Prostate gland (tissue), 2 donors: ENCODE measurements at regions not wholly inside any gene's neighbourhood (a gene's known extent, or its start where the extent isn't known, plus 50 kb on each side); places are given as distances from the start of the nearest gene placed in this dataset.

Experiments used
- DNase-seq: peaks from one replicate; pipeline ENCODE4 v3.0.0-alpha.2; 2019; ENCODE audit warnings: low spot score
- H3K27ac ChIP-seq, 2 donors: fragments of 200-600 bp; sonication (generic); 2 replicates each; pipeline ENCODE4 v1.5.1; 2017 to 2019
- H3K27me3 ChIP-seq: fragments of 200-600 bp; sonication (generic); replicated peaks from 2 replicates; pipeline ENCODE4 v1.5.1; 2019; ENCODE audit not compliant: insufficient read depth
- H3K36me3 ChIP-seq, 2 donors: fragments of 200-600 bp; sonication (generic); 1 replicate in 1 of 2; 2 replicates in 1 of 2; pipeline versions ENCODE4 v1.5.1 to v1.8.1; 2017 to 2019
- H3K4me1 ChIP-seq: fragments of 200-600 bp; sonication (generic); replicated peaks from 2 replicates; pipeline ENCODE4 v1.5.1; 2019
- H3K4me3 ChIP-seq, 2 donors: fragments of 200-600 bp; sonication (generic); 2 replicates each; pipeline ENCODE4 v1.5.1; 2017 to 2019
- H3K9me3 ChIP-seq: fragments of 200-600 bp; sonication (generic); 2 replicates; pipeline ENCODE4 v1.5.1; 2017
- CTCF ChIP-seq, 4 experiments: fragments of 200-600 bp in 2 of 4; fragments of 450-650 bp in 2 of 4; sonication (generic) in 2 of 4; IDR thresholded peaks; 1 replicate in 3 of 4; 2 replicates in 1 of 4; pipeline ENCODE4 v1.5.1; 2016 to 2019; ENCODE audit warnings: antibody characterized with exemption in 4 of 4, mild to moderate bottlenecking in 2 of 4, moderate library complexity in 2 of 4
- POLR2A ChIP-seq: fragments of 450-650 bp; IDR thresholded peaks from one replicate; pipeline ENCODE4 v1.6.1; 2016; ENCODE audit warnings: antibody characterized with exemption, mild to moderate bottlenecking
- POLR2AphosphoS5 ChIP-seq: sonication (generic); formaldehyde crosslinking; IDR thresholded peaks from one replicate; pipeline ENCODE4 v1.6.1; 2017; ENCODE audit warnings: antibody characterized with exemption
- WGBS: methylation state at CpG from one replicate; pipeline ENCODE4 v1.1.5; 2018; 5-methylcytosine and 5-hydroxymethylcytosine counted together
- intact Hi-C: fragments of 100-400 bp; cut with DNase I; formaldehyde crosslinking; loops from one replicate; pipeline ENCODE4 v1.14.2; 2022

- Histone ChIP-seq H3K27ac (no peak overlapping the region), H3K4me1 (no peaks in the 10 kb centered on the region), H3K4me3 (no peak overlapping the region), H3K9me3 (no peaks in the 10 kb centered on the region), H3K36me3 (no peaks in the 10 kb centered on the region), H3K27me3 (no peaks in the 10 kb centered on the region)
- no peak for DNase-seq
- no peak for TF ChIP-seq CTCF (IDR thresholded peaks at IDR 0.05)
- TF ChIP-seq POLR2A: no peak
- intact Hi-C loops: no loop called here
- 97% methylated on average over 1 of the region's 1 CpG for WGBS
Observed at GRCh38 chr5:124064956-124065355, 553.0 kb downstream of the CSNK1G3 start.

- no peaks in the 10 kb centered on the region for H3K36me3 ChIP-seq
- no peak overlapping the region for H3K4me3 ChIP-seq
- H3K27me3 ChIP-seq: no peaks in the 10 kb centered on the region
- H3K9me3 ChIP-seq: no peaks in the 10 kb centered on the region
- peak; percentile 43 for TF ChIP-seq POLR2AphosphoS5
- no peak for TF ChIP-seq CTCF (IDR thresholded peaks at IDR 0.05)
- intact Hi-C loops: no loop called here
- WGBS: 28% methylated on average over 1 of the region's 1 CpG
- H3K27ac ChIP-seq: no peak overlapping the region
- DNase-seq: peak; percentile 63
- H3K4me1 ChIP-seq: no peaks in the 10 kb centered on the region
Observed at GRCh38 chr5:124061663-124062062, 549.7 kb downstream of the CSNK1G3 start.

- H3K4me1 ChIP-seq: no peaks in the 10 kb centered on the region
- intact Hi-C loops: no loop called here
- WGBS: 42% methylated on average over 4 of the region's 4 CpGs
- TF ChIP-seq CTCF (IDR thresholded peaks at IDR 0.05) (no peak), POLR2AphosphoS5 (no peak), POLR2A (no peak)
- no peaks in the 10 kb centered on the region for H3K36me3 ChIP-seq
- no peaks in the 10 kb centered on the region for H3K9me3 ChIP-seq
- H3K27ac ChIP-seq: no peak overlapping the region
- H3K27me3 ChIP-seq: no peaks in the 10 kb centered on the region
- no peak for DNase-seq
- H3K4me3 ChIP-seq: no peak overlapping the region
Observed at GRCh38 chr5:124061068-124061430, 549.1 kb downstream of the CSNK1G3 start.

DNA sequence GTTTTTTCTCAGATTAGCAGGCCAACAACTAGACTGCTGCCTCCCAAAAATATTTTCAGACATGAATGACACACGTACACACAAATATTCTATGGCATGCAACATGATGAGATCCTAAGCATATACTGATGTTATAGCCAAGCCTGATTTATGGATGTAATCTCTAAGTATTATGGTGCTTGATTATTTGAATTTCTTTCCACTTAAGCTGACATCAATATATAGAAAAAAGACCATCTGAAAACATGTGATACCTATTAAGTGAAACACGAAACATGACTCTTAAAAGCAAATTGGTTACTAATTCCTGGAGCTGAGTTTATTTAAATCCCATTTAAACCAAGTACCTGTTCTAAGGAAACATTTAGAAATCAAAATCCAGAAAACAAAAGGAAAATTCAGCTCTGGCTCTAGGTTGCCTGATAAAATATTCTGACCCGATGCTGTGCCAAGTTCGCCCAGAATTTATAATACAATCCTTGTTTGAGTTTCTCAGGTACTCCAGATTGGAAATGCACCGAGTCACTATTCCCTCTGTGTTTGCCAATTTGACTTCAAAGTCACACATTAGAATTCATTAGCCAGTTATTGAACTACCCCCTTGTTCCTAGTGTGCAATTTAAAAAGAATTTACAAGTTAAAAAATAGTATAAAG is 548.6 kb downstream of the CSNK1G3 start:
- no peak for TF ChIP-seq CTCF (IDR thresholded peaks at IDR 0.05)
- no peak for TF ChIP-seq POLR2AphosphoS5
- no peak for TF ChIP-seq POLR2A
- intact Hi-C loops: no loop called here

GRCh38 chr5:124060011-124060410 is 548.0 kb downstream of the CSNK1G3 start:
- Histone ChIP-seq H3K4me3 (no peak overlapping the region), H3K36me3 (no peaks in the 10 kb centered on the region), H3K4me1 (no peaks in the 10 kb centered on the region), H3K9me3 (no peaks in the 10 kb centered on the region), H3K27ac (no peak overlapping the region), H3K27me3 (no peaks in the 10 kb centered on the region)
- intact Hi-C loops: no loop called here
- no peak for DNase-seq
- TF ChIP-seq POLR2A (no peak), CTCF (IDR thresholded peaks at IDR 0.05) (no peak)

More for the DNA sequence above, 548.6 kb downstream of the CSNK1G3 start:
- DNase-seq: no peak
- Histone ChIP-seq H3K9me3 (no peaks in the 10 kb centered on the region), H3K27me3 (no peaks in the 10 kb centered on the region), H3K4me3 (no peak overlapping the region), H3K4me1 (no peaks in the 10 kb centered on the region), H3K27ac (no peak overlapping the region), H3K36me3 (no peaks in the 10 kb centered on the region)
- 60% methylated on average over 5 of the region's 5 CpGs for WGBS
